NCI-H510A treated with DMSO at 0.1 percent for 48 hours (cell line): ENCODE measurements at regions not wholly inside any gene's neighbourhood (a gene's known extent, or its start where the extent isn't known, plus 50 kb on each side); places are given as distances from the start of the nearest gene placed in this dataset.

ENCODE experiments used
- DNase-seq: peaks from one replicate; lab custom pipeline; 2025; lab: John Stamatoyannopoulos, UW

DNA sequence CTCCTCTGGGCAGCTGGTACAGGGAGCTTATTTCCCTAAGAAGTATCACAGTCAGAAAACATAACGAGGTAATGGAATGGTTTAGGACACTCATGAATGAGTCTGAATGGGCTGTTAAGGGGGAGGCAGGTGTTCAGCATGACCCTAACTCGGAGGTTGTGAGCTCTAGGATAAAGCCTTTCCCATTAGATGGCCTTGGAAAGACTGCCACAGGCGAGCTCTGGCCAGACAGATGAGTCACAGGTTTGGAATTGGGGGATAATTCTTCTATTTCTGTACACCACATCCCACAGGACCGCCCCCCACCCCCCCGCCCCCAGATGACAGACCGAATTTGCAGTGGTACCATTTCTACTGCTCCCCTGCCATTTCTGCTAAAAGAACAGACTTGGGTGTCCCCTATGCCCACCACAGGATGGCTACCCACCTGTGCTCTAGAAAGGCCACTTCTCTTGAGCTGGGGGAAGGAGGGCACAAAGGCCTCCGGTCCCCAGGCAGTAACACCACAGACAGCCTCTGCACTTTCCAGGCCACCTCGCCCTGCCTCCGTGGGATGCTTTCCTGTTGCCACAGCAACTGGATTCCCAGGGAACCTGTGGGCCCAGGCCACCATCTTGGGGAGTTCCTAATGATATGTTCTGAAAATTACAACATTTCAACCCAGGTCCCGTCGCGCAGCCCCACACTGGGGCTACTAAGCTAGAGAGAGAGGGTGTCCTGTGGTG, 76.7 kb downstream of the TRIM29 start:
- no peak for DNase-seq

DNA sequence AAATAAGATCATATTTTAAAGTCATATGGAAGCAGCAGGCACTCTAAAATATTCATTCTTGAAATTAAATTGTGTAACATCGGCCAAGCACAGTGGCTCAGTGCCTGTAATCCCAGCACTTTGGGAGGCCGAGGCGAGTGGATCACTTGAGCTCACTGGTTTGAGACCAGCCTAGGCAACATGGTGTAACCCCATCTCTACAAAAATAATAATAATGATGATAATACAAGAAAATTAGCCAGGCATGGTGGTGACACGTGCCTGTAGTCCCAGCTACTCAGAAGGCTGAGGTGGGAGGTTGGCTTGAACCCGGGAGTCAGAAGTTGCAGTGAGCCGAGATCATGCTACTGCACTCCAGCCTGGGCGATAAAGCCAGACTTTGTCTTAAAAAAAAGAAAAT, 77.4 kb downstream of the TRIM29 start:
- DNase-seq, result no peak

DNA sequence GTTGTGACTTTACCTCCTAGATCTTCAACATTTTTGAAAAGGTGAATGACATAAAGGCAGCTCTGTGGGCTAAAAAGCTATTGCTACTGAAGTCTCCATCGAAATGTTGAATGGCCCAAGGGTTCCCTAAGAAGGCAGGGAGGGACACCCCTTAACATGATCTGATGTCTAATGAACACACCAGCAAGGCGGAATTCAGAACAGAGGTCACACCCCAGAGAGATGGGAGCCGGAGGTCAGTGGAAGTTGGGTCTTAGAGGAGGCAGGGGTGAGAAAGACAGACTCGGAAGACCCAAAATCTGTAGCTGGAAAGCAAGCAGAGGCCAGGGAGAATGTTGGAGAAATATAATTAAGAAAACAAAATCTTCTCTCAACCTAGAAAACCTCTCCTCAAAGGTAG, 79.0 kb downstream of the TRIM29 start:
- DNase-seq, result no peak

DNA sequence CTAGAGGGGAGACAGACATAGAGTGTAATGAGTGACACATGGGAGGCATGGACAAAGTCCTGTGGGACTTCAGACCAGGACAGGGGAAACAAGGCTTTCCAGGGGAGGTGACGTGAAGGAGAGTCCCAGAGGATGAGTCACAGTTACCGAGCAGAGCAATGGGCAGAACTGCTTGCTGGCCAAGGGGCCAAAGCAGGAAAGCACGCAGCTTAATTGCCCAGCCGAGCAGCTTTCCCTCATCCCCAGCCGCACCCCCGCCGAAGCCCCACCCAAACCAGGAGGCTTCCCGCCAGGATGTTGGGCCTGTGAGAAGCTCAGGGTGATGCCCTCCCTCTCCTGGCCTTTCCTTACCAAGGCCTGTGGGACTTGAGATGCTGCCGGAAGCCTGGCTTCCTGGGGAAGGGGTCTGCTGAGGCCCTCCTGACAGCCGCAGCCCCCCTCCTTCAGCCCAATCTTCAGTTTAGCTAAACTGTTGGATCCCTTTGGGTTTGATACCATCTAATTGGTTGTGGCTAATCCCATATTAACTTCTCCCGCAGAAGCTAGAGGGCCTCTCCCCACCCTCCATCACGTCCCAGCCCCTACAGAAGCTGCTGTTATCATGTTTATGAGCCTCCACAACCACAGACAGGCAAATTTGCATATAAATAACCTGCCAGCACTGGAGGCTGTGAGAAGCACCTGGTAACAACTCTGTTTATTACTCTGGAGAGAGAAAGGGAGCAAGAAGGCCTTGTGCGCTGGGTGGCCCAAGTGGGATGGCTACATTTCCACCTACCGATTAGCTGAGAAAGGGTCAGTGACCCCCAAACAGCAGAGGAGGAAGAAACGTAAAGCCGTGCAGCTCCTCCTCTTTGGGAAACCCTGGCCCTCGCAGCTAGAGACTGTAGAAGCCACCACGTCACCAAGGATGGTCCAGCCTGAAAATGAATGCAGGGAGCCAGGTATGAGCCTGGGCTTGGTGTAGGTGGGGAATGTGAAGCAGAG, 80.0 kb downstream of the TRIM29 start:
- DNase-seq, result no peak

DNA sequence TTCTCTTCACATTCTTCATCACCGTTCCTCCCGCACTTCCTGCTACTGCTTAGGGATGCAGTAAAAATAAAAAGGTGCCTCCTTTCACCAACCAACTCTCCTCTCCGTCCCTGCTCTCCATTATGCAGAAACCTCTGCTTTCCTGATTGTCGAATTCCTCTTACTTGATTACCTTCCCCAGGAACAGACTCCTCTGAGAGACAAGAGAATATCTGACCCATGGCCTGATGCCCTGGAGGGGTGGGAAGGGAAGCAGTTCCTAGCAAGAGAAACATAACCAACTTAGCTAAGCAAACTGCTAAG, 80.9 kb downstream of the TRIM29 start:
- no peak for DNase-seq

DNA sequence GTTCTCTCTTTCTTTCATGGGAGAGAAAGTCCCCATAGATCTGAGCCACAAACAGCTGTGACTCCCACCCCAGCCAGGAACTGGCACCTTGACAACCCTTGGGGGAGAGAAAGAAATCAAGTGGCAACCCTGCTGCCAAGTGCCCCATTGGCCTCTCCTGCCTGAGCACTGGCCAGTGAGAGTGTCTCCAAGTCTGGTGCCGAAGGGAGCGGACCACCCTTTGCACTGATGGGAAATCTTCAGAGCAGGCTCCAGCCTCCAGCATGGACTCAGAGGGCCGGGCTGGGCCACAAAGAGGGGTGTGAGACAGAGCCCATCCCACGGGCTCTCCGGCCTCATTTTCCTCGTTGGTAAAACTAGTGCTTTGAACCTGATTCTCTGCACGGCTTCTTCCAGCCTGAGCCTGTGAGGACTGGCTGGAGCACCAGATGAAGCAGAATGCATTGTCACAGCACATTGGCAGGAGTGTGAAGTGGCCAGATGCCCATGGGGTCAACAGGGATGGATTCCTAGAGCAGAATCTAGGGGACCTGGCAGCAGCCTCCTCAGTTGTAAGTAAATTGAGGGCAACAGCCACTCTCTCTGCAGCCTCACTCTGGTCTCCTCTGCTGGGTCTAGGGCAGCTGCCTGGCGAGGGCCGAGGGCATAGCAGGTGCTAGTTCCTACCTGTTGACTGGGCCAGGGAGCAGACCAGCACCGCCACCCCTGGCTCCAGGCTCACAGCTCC, 81.4 kb downstream of the TRIM29 start:
- no peak for DNase-seq

DNA sequence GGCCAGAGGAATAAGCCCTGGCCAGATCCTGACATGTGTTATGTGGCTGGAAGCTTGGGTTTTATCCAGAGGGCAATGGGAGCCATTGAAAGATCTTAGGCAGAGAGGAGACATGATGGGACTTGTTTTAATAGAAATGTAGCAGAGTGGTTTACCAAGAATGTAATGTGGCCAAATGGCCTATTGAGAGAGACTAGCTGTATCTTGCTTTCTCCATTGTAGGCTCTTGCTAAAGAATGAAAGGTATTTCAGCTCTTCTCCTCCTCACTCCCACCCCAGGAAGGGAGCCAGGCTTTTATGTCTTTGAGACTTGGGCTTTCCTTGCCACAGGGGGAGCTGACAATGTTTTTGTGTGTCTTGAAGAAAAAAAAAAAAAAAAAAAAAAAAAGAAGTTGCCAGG, 82.3 kb downstream of the TRIM29 start:
- no peak for DNase-seq

DNA sequence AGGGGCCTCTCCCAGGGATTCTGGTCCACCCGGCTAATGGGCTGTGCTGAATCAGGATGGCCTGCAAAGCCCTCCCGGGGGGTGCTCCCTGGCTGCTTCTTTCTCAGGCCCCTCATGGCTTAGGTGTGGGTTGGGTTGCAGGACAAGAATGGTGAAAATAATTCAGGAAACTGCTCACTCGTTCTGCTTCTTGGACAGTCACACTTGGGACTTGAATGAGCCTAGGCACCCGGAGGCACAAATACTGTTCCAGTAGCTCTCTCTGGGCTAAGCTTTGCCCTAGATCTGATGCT, 83.2 kb downstream of the TRIM29 start:
- DNase-seq, result no peak

DNA sequence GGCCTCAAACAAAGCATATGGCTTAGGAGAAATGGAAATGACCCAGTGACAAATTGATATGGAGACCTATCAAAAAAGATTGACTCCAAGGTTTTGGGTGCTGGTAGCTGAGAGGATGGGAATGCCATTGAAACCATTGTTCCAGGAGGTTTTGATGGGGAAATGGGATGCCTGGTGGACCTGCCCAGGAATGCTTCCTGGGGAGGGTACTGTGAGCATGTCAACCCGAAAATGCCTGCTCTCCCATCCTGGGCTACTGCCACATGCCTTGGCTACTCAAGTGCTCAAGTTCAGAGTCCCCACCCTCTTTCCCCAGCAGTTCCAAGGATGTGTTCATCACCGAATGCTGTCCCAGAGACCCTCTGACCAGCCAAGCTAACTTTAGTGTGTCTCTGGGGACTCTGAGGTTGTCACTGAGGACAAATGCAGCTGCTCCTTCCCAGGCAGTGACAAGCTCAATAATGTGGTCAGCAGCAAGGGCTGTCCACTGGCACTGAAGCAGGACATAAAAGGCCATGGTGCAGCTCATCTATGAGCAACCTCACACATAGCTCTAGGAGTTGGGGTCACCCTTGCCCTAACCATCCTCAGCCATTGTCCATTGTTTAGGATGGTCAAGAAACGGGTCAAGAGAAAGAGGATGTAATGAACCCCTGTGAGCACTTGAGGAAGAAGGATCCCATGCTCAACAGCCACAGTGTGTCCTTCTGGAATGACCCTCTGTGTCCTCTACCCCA, 83.7 kb downstream of the TRIM29 start:
- DNase-seq, result no peak

DNA sequence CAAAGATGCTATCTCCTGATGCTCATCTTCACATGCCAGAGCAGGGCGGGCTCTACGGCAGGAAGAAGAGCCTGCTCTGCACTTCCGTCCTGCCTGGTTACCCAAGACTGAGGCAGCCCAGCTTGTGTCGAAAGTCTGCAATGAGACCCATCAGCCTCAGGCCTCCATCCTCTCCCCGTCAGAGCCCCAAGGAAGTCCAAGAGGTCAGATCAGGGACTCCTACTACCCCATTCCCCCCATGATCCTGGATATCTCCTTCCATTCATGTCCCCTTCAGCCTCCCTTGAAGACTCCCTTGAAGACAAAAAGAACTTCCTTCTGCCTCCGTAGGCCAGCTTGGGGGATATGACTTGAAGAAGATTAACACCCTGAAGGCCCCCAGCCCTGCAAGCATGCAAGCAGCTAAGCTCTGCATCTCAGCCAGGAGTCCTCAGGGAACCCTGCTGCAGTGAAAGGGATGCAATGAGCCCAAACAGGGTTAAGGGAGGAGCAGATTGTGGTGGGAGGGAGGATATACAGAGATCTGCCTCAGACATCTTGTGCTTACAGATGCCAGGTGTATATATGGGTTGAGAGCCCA, 85.6 kb downstream of the TRIM29 start:
- DNase-seq, result no peak

DNA sequence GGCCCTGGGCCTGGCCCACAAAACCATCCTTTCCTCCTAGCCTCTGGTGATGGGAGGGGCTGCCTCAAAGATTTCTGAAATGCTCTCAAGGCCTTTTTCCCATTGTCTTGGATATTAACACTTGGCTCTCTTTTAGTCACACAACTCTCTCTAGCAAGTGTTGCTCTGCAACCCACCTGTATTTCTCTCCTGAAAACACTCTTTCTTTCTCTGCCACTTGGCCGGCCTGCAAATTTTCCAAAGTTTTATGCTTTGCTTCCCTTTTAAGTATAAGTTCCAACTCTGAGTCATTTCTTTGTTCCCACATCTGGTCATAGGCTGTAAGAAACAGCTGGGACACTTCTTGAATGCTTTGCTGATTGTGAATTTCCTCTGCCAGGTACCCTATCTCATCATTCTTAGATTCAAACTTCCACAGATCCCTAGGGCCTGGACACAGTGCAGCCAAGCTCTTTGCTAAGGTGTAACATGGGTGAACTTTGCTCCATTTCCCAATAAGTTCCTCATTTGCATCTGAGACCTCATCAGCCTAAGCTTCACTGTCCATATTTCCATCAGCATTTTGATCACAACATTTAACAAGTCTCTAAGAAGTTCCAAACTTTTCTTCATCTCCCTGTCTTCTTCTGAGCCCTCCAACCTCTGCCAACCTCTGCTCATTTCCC, 93.8 kb downstream of the TRIM29 start:
- DNase-seq, result no peak

DNA sequence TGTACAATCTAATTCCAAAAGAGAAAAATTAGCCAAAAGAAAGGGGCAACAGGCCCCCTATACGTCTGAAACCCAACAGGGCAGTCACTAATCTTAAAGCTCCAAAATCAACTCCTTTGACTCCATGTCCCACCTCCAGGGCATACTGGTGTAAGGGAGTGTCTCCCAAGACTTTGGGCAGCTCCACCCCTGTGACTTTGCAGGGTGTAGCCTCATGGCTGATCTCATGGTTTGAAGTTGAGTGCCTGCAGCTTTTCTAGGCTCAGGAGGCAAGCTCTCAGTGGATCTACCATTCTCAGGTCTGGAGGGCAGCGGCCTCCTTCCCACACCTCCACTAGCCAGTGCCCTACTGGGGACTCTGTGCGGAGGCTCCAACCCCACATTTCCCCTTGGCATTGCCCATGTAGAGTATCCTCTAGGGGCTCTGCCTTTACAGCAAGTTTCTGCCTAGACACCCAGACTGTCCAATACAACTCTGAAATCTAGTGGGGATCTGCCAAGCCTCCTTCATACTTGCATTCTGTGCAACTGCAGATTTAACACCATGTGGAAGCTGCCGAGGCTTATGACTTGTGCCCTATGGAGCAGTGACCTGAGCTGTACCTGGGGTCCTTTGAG, 94.5 kb downstream of the TRIM29 start:
- no peak for DNase-seq

DNA sequence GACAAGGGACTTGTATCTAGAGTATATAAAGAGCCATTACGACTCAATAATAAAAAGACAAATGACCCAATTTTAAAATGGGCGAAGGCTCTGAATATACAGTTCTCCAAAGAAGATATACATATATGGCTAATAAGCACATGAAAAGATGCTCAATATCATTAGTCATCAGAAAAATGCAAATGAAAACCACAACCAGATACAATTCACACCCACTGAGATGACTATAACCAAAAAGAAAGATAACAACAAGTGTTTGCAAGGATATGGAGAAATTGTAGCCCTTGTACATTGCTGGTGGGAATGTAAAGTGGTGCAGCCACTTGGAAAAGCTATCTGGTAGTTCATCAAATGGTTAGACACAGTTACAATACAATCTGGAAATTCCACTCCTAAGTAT, 96.3 kb downstream of the TRIM29 start:
- DNase-seq, result no peak

DNA sequence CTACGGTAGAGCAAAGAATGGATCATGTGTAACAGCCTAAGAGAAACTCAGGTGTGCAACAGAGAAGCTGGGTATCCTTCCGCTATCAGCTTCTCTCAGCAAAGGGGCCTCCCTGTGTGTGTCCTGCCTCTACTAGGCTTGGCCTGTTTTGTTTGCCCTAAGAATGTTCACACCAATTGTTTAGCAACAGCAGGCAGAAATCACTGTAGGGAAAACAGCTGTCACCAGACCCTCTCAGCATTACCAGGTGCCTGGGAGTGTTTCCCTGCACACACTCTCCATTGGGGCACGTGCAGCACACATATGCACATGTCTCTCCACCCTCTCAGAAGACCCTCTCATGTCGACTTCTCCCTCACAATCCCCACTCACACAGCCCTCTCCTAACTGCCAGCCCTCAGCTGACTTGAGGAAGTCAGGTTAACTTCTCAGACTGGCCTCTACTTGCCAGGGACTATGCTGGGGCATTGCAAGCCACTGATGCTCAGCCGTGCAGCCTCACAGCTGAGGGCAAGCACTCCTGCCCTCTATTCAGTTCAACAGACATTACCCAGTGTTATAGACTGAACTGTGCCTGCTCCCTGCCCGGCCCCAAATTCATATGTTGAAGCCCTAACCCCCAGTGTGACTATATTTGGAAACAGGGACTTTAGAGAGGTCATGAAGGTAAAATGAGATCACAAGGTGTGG, 97.6 kb downstream of the TRIM29 start:
- no peak for DNase-seq

DNA sequence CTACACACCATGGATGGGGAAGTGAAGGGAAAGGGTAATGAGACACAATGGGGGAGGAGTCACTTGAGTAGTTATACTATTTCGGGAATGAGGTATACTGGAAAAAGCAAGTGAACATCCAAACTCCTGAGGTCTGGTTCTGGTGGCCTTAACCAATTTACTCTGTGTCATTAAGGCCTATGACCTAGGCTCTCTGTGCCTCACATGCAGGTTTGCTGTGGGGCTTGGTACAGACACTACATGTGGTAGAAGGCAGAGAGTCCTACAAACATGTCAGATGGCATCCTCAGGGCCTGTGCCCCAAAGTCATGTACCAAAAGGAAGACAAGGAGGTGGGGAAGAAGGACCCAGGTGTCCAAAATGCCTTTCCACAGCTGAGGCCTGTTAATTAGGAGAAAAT, 98.9 kb downstream of the TRIM29 start:
- no peak for DNase-seq

DNA sequence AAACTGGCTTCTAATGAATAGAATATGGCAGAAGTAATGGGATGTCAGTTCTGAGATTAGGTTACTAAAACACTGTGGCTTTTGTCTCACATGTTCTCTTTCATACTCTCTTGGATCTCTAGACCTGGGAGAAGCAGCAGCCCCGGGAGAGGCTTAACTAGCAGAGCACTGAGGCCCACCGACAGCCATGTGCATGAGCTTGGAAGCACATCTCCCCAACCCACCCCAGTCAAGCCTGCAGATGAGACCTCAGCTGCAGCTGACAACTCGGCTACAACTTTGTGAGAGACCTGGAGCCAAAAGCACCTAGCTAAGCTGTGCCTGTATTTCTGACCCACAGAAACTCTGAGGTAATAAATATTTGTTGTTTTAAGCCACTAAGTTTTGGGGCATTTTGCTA, 100.8 kb downstream of the TRIM29 start:
- DNase-seq, result no peak

DNA sequence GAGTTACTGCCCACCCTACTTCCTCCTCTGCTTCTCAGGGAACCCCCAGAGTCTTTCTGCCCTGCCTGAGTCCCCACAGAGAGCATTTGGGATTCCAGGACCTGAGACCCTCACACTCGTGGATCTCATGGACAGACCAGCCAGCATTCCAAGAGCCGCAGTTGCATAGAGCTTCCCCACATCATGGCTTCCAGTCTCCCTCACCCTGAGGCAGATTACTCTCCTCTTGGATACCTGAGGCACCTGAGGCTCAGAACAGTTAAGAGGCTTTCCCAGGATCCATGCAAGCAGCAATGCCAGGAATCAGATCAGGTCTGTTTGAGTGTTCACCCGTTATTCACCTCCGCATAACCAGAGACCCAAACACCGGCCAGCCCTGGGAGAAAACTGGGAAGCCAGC, 102.2 kb downstream of the TRIM29 start:
- no peak for DNase-seq

DNA sequence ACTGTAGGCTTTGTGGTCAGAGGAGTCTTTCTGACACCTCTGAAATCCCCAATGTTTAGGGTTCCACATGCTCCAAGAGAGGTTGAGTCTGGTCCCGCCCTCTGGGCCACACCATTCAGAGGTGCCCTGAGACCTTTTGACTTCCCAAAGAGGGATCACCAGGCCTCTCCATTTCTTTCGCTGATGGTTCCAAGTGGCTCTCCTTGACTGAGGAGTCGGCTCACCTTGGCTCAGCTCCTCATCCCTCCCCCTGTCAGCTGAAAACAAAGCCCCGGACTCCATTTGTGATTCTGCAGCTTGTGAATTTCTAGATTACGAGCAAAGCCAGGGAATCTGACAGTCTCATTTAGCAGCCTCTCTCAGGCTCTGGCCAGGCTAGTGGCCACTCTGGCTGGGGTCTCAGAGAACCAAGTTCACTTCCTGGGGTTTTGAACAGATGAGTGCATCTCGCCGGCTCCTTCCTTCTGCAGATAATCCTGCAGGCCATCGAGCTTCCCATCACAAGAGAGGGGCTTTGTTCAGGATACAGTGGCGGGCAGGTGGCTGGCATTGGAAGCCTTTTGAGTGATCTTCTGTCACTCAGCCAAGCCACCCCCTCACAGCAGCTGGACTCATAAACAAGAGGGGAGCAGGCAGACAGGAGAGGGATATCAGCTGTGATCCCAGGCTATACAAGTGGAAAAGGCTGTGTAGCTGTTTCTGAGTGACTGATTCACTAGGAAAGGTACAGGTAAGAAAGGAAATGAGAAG, 102.9 kb downstream of the TRIM29 start:
- no peak for DNase-seq

DNA sequence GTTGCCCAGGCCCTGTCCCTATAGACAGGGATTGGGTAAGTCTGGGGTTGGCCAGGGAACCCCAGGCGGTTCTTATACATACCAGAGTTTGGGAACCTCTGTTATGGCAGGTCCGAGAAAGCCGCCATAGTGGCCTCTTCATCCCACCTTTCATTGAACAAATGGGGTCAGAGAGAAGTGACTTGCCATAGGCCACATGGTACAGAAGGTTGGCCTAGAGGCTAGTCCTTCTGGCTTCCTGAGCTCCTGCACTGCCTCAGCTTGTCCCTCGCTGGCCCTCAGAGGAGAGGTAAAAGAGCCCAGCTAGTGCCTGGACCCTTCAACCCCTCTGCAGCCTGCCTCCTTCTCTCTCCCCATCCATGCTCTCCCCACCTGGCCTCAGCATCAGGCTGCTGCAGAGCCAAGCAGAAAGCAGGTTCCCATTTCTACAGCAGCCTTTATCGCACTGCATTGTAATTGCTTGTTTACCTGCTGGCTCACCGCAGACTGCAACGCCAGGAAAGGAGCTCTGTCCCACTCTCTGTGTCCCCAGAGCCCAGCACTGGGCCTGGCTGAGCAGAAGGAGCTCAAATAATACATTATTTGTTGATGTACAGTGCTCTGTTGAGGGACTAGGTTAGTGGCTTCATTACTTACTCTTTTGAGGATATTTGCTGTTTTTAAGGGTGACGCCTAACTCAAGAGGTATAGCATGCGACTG, 103.6 kb downstream of the TRIM29 start:
- no peak for DNase-seq
